Activated naive CD8-positive, alpha-beta T cell treated with anti-CD3 and anti-CD28 coated beads, Interleukin-2, amount 50 U/mL, for 24 hours (primary cell): ENCODE measurements at regions not wholly inside any gene's neighbourhood (a gene's known extent, or its start where the extent isn't known, plus 50 kb on each side); places are given as distances from the start of the nearest gene placed in this dataset.

Source experiments
- ATAC-seq: fragments of 150-1000 bp; cut with Tn5 transposase; one replicate; pipeline ENCODE4 v1.10.0; 2021
- DNase-seq: peaks from one replicate; pipeline ENCODE4 v3.0.0; 2021
- H3K27ac Mint-ChIP-seq: one replicate; pipeline ENCODE4 v1.8.0; 2021; ENCODE audit warnings: mild to moderate bottlenecking, mixed read lengths
- H3K27me3 Mint-ChIP-seq: one replicate; pipeline ENCODE4 v1.8.0; 2021; ENCODE audit warnings: mixed read lengths
- H3K36me3 Mint-ChIP-seq: one replicate; pipeline ENCODE4 v1.8.0; 2021; ENCODE audit warnings: low read depth, mixed read lengths
- H3K4me1 Mint-ChIP-seq: one replicate; pipeline ENCODE4 v1.8.0; 2021; ENCODE audit warnings: mixed read lengths
- H3K4me3 Mint-ChIP-seq: one replicate; pipeline ENCODE4 v1.8.0; 2021; ENCODE audit warnings: mild to moderate bottlenecking, moderate library complexity, mixed read lengths
- H3K9me3 Mint-ChIP-seq: one replicate; pipeline ENCODE4 v1.8.0; 2021; ENCODE audit warnings: mixed read lengths

- Mint-ChIP-seq H3K27me3 (peaks cover 2% of the 10 kb centered on the region), H3K9me3 (no peaks in the 10 kb centered on the region), H3K27ac (no peak overlapping the region), H3K36me3 (no peaks in the 10 kb centered on the region), H3K4me3 (no peak overlapping the region), H3K4me1 (peaks cover 13% of the 10 kb centered on the region)
- DNase-seq (no peak), ATAC-seq (no peak)
Observed at GRCh38 chr1:11388617-11389016, 90.3 kb upstream of the DISP3 start.

DNA sequence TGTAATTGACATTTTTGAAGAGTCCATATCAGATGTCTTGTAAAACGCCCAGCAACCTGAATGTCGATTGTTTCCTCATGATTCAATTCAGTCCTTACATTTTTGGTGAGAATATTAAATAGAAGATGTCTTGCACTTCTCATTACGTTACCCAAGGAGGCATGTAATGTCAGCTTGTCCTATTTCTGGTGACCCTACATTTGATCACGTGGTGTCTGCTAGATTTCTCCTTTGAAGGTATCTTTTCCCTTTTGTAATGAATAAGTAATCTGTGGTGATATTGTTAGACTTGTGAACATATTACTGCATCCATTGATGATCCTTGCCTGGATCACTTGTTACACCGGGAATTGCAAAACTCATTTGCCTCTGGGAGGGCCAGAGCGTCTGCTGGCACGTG is 87.6 kb upstream of the DISP3 start:
- Mint-ChIP-seq H3K27ac (no peak overlapping the region), H3K4me3 (no peak overlapping the region), H3K4me1 (no peaks in the 10 kb centered on the region), H3K27me3 (peaks cover 6% of the 10 kb centered on the region), H3K36me3 (no peaks in the 10 kb centered on the region), H3K9me3 (no peaks in the 10 kb centered on the region)
- DNase-seq = no peak
- ATAC-seq = no peak

DNA sequence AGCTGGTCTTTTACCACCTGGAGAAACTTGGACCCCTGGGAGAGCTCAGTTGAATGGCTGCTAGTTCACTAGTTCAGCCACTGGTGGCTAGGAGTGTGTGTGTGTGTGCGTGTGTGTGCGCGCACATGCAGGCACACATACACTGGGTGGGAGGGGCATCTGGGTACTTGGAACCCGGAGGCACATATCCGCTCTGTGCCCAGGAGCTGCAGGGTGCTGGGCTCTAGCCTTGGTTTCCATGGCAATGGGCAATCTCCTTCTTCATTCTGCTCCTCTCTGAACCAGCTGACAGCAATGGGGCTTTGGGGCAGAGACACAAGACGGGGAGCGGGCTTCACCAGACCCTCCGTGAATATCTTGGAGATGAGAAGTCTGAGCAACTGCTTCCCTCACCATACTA is 87.1 kb upstream of the DISP3 start:
- H3K27ac Mint-ChIP-seq = no peak overlapping the region
- H3K4me1 Mint-ChIP-seq = no peaks in the 10 kb centered on the region
- no peaks in the 10 kb centered on the region for H3K9me3 Mint-ChIP-seq
- H3K27me3 Mint-ChIP-seq = peaks cover 6% of the 10 kb centered on the region
- no peak for ATAC-seq
- DNase-seq = no peak
- no peak overlapping the region for H3K4me3 Mint-ChIP-seq
- H3K36me3 Mint-ChIP-seq = no peaks in the 10 kb centered on the region

DNA sequence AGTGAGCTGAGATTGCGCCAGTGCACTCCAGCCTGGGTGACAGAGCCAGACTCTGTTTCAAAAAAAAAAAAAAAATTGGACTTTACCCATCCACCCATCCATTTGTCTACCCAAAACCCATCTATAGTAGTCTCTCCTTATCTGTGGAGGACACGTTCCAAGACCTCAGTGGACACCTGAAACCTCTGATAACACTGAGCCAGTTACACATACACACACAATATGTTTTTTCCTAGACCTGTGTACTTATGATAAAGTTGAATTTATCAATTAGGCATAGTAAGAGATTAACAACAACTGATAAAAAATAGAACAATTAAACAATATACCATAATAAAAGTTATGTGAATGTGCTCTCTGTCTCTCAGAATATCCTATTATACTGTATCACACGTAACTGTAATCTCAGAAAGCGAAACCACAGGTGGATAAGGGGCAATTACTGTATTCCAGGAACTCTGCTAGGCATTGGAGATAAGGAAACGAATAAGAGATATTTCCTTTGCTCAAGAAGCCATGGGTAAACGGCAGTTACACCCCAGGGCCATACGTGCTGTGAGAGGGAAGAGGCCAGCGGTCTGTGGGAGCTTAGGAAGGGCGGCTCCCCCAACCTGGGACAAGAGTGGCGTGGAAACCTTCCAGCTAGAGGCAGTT is 84.2 kb upstream of the DISP3 start:
- Mint-ChIP-seq H3K27ac (no peak overlapping the region), H3K27me3 (peaks cover 7% of the 10 kb centered on the region), H3K36me3 (no peaks in the 10 kb centered on the region), H3K4me1 (no peaks in the 10 kb centered on the region), H3K9me3 (no peaks in the 10 kb centered on the region), H3K4me3 (no peak overlapping the region)
- ATAC-seq = no peak
- DNase-seq = no peak

- Mint-ChIP-seq H3K27me3 (peaks cover 7% of the 10 kb centered on the region), H3K4me1 (peaks cover under 1% of the 10 kb centered on the region), H3K4me3 (no peak overlapping the region), H3K9me3 (no peaks in the 10 kb centered on the region), H3K36me3 (no peaks in the 10 kb centered on the region), H3K27ac (no peak overlapping the region)
- ATAC-seq = no peak
- no peak for DNase-seq
Observed at GRCh38 chr1:11395616-11396015, 83.3 kb upstream of the DISP3 start.

DNA sequence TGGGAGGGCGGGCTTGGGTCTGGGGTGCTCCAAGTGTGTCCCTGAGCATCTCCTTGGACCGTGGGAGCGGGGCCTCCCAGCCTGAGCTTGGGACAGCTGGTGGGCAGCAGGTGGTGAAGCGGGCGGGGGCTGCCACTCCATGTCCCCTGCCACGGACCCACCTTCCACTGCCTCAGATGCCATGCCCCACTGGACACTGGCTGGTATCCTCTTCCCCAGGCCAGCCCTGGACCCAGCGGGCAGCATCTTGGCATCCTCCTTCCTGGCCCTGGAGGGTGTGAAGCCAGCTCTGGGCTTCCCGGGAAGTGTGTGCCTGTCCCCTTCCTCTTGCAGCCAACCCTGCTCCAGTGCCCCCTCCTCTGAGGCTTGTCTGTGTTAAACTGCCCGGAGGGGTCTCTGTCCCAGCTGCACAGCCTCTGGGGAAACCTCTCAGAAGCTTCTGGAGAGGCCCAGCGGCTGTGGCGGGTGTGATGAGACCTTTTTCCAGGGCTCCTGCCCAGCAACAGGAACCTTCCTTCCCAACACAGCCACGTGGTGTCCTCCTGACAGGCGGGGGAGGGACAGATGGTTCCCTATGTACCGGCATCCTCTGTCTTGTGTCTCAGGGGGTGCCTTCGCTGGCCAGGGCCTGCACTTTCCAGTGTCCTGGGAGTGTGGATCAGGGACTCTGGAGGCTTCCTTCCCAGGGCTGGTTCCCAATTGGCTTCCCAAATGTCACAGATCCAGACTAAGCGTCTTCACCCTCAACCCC is 81.6 kb upstream of the DISP3 start:
- no peaks in the 10 kb centered on the region for H3K9me3 Mint-ChIP-seq
- ATAC-seq = no peak
- H3K4me1 Mint-ChIP-seq = peaks cover 3% of the 10 kb centered on the region
- H3K4me3 Mint-ChIP-seq = no peak overlapping the region
- H3K36me3 Mint-ChIP-seq = no peaks in the 10 kb centered on the region
- DNase-seq = no peak
- peaks cover 7% of the 10 kb centered on the region for H3K27me3 Mint-ChIP-seq
- H3K27ac Mint-ChIP-seq = no peak overlapping the region

DNA sequence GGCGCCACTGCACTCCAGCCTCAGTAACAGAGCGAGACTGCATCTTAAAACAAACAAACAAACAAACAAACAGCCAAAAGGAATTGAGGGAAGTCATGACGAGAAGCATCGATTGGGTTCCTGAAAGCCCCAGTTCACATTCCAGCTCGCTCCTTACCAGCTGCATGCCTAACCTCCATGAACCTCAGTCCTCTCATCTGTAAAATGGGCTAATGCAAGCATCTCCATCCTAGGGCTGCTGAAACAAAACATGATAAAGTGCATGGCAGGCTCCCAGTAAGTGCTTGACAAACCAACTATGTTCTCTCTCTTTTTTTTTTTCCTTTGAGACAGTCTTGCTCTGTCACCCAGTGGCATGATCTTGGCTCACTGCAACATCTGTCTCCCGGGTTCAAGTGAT is 79.7 kb upstream of the DISP3 start:
- ATAC-seq (no peak), DNase-seq (no peak)
- Mint-ChIP-seq H3K9me3 (no peaks in the 10 kb centered on the region), H3K4me3 (no peak overlapping the region), H3K27ac (no peak overlapping the region), H3K27me3 (peaks cover 7% of the 10 kb centered on the region), H3K4me1 (peaks cover 3% of the 10 kb centered on the region), H3K36me3 (no peaks in the 10 kb centered on the region)

DNA sequence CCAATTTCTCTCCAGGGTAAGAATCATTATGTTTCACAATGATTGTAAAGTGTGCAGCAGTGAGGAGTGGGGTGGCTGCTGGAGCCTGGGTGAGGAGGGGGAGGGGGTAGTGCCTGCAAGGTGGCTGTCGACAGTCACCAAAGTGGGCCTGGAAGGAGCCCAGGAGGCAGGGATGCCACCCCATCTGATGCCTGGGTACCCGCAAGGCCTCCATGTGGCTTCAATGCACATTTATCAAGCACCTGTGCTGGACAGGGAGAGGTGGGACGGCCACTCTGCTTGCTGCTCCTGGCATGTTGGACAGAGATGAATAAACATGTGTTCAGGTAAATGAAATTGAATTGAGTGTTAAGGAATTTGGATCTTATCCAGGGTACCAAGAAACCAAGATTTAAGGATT is 78.8 kb upstream of the DISP3 start:
- Mint-ChIP-seq H3K4me1 (peaks cover 3% of the 10 kb centered on the region), H3K36me3 (no peaks in the 10 kb centered on the region), H3K9me3 (no peaks in the 10 kb centered on the region), H3K27me3 (peaks cover 4% of the 10 kb centered on the region), H3K4me3 (no peak overlapping the region), H3K27ac (no peak overlapping the region)
- ATAC-seq = no peak
- DNase-seq = no peak

DNA sequence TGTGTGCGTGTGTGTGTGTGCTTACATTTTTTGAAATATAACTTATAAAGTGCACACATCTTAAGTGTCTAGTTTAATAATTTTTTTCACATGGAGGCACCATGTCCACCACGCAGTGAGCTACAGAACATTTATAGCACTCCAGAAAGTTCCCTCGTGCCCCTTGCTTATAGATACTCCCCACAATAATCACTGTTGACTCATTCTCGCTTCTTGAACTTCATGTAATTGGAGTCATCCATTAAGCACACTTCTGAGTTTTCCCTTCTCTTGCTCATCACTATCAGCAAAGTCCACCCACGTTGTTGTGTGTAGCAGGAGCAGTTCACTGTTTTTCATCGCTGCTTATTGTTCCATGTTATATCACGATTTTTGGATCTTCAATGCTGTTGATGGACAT is 78.4 kb upstream of the DISP3 start:
- Mint-ChIP-seq H3K36me3 (no peaks in the 10 kb centered on the region), H3K27me3 (peaks cover 3% of the 10 kb centered on the region)

GRCh38 chr1:11406845-11407244 is 72.1 kb upstream of the DISP3 start:
- peak overlapping the region; percentile 67 for H3K27ac Mint-ChIP-seq
- peak overlapping the region; percentile 25 for H3K4me3 Mint-ChIP-seq
- DNase-seq (no peak), ATAC-seq (no peak)
- peaks cover 7% of the 10 kb centered on the region for H3K36me3 Mint-ChIP-seq
- peaks cover 5% of the 10 kb centered on the region for H3K9me3 Mint-ChIP-seq
- no peaks in the 10 kb centered on the region for H3K27me3 Mint-ChIP-seq
- H3K4me1 Mint-ChIP-seq = peaks cover 33% of the 10 kb centered on the region

More for the DNA sequence above, 78.4 kb upstream of the DISP3 start:
- no peak overlapping the region for H3K4me3 Mint-ChIP-seq
- H3K4me1 Mint-ChIP-seq = peaks cover 3% of the 10 kb centered on the region
- no peaks in the 10 kb centered on the region for H3K9me3 Mint-ChIP-seq
- no peak overlapping the region for H3K27ac Mint-ChIP-seq
- DNase-seq (no peak), ATAC-seq (no peak)

DNA sequence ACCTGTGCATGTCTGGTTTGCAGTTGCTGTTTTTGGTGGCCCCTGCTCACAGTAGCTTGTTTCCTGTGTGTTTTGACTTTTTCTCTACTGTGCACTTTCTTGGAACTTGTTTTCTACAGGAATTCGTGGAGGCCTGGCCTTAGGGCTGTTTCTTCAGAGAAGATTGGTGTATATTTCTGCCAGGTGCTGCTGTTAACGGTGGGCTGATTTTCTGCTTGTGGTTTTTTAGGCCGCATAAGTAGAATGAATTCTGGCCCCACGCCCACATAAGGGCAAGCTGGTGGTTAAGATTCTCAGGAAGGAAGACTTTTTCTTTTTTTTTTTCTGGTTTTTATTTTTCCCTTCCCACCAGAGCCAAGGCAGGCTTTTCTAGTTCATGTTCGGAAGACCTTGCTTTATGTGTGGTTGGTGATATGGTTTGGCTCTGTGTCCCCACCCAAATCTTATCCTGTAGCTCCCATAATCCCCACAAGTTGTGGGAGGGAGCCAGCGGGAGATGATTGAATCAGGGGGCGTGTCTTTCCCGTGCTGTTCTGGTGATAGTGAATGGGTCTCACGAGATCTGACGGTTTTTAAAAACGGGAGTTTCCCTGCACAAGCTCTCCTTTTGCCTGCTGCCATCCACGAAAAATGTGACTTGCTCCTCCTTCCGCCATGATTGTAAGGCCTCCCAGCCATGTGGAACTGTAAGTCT is 71.5 kb upstream of the DISP3 start:
- H3K4me1 Mint-ChIP-seq = peaks cover 33% of the 10 kb centered on the region
- H3K36me3 Mint-ChIP-seq = peaks cover 7% of the 10 kb centered on the region
- peak overlapping the region; percentile 25 for H3K4me3 Mint-ChIP-seq

GRCh38 chr1:11412141-11412540 is 66.8 kb upstream of the DISP3 start:
- DNase-seq (no peak), ATAC-seq (no peak)
- peaks cover 1% of the 10 kb centered on the region for H3K9me3 Mint-ChIP-seq
- H3K36me3 Mint-ChIP-seq = peaks cover 3% of the 10 kb centered on the region
- H3K27ac Mint-ChIP-seq = no peak overlapping the region
- H3K4me1 Mint-ChIP-seq = peaks cover 20% of the 10 kb centered on the region
- H3K27me3 Mint-ChIP-seq = no peaks in the 10 kb centered on the region
- H3K4me3 Mint-ChIP-seq = no peak overlapping the region

More for the DNA sequence above, 71.5 kb upstream of the DISP3 start:
- peaks cover 5% of the 10 kb centered on the region for H3K9me3 Mint-ChIP-seq
- peak overlapping the region; percentile 67 for H3K27ac Mint-ChIP-seq
- DNase-seq (peak; percentile 43), ATAC-seq (peak; percentile 63)
- H3K27me3 Mint-ChIP-seq = no peaks in the 10 kb centered on the region

- no peaks in the 10 kb centered on the region for H3K9me3 Mint-ChIP-seq
- DNase-seq = no peak
Observed at GRCh38 chr1:11413986-11414391, 65.0 kb upstream of the DISP3 start.

GRCh38 chr1:11414926-11415538 is 63.9 kb upstream of the DISP3 start:
- peaks cover 2% of the 10 kb centered on the region for H3K27me3 Mint-ChIP-seq
- H3K4me3 Mint-ChIP-seq = no peak overlapping the region
- H3K9me3 Mint-ChIP-seq = no peaks in the 10 kb centered on the region
- H3K27ac Mint-ChIP-seq = no peak overlapping the region
- no peak for ATAC-seq
- no peaks in the 10 kb centered on the region for H3K4me1 Mint-ChIP-seq
- H3K36me3 Mint-ChIP-seq = no peaks in the 10 kb centered on the region
- DNase-seq = no peak

More at GRCh38 chr1:11413986-11414391, 65.0 kb upstream of the DISP3 start:
- Mint-ChIP-seq H3K27me3 (peaks cover 2% of the 10 kb centered on the region), H3K27ac (no peak overlapping the region), H3K4me3 (no peak overlapping the region), H3K36me3 (no peaks in the 10 kb centered on the region), H3K4me1 (peaks cover 4% of the 10 kb centered on the region)
- ATAC-seq = no peak
